HG02970 (cell line): ENCODE measurements at regions not wholly inside any gene's neighbourhood (a gene's known extent, or its start where the extent isn't known, plus 50 kb on each side); places are given as distances from the start of the nearest gene placed in this dataset.
"Not testable (repeated sequence)": the region's sequence is repeated elsewhere in the genome, so short reads cannot be mapped to it uniquely, and the experiment has no call there.

Experiments
- ATAC-seq: cut with Tn5 transposase; IDR thresholded peaks from one replicate; pipeline ENCODE4 v1.9.1; 2021; ENCODE audit warnings: mild to moderate bottlenecking, moderate library complexity, moderate number of reproducible peaks; ENCODE audit not compliant: unreplicated experiment, low FRiP score

GRCh38 chr12:13571035-13571434, 374.5 kb downstream of the EMP1 start:
- ATAC-seq = no peak

DNA sequence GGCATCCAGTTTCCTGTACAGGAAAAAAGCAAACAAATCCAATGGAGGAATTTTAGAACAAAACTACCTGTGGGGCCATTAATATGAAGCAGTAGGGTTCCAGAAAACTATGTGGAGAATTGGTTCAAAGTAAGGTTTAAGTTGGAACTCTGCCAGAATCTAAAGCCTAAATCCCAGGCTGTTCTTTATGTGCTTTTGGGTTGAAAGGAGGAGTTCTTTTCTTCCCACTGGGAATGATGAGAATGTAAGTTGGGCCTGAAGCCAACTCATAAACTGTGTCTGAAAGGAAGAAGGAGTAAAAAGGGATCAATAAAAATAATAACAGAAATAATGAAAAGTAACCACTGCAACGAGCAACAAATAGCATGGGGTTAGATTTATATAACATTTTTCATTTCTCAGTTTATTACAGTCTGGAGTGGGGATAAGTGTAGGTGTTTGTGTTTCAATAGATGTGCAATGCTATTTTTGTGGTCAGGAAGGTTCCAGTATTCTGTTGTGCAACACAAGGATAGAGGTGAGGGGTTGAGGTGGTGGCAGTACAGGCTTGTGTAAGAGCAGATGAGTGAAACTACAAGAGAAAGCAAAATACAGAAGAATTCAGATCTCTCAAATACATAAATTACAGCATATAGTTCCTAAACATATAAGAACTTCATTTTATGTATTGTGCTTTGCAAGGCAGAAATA, 373.6 kb downstream of the EMP1 start:
- no peak for ATAC-seq

- no peak for ATAC-seq
Measured at GRCh38 chr12:13566292-13566691, 369.8 kb downstream of the EMP1 start.

DNA sequence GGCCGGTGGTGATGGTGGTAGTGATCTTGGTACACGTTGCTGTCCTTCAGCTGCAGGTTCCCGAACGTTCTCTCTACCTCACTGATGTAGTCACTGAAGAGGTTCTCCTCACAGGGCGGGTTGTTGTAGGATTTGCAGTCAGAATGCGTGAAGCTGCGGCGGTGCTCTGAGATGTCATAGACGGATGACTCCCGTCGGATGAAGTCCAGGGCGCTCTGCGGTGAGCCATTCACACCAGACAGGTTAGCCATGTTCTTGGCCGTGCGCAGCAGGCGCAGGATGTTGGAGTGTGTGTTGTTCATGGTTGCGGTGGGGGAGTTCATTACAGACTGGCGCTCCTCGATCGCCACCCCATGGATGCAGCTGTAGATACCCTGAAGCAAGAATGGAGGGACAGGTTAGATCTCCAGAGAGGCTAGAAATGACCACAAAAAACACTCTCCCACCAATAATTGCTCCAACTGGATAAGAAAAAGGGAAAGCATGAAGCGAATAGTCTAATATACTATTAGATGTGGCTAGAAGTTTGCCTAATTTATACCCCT, 367.8 kb downstream of the EMP1 start:
- ATAC-seq = no peak

DNA sequence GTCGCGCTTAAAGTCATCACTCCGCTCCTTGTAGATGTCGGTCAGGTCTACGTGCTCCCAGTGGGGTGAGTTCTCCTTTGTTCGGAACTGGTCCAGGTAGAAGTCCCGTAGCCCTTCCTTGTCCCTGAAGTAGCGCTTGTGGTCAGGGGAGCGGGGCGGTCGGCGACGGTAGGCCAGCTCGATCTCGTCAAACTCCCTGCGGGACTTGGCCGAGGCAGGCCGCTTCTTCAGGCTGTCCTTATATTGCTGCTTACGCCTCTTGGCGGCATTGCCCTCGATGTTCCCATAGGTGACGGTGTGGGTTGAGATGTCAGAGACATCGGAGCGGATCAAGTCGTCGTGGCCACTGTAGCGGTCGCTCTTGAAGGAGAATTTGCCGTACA, 367.2 kb downstream of the EMP1 start:
- no peak for ATAC-seq

GRCh38 chr12:13562915-13563742, 366.6 kb downstream of the EMP1 start:
- no peak for ATAC-seq

- no peak for ATAC-seq
Measured at GRCh38 chr12:13561923-13562322, 365.4 kb downstream of the EMP1 start.

GRCh38 chr12:13559318-13559978, 362.9 kb downstream of the EMP1 start:
- ATAC-seq = no peak

GRCh38 chr12:13552830-13553229, 356.3 kb downstream of the EMP1 start:
- ATAC-seq = no peak

GRCh38 chr12:13547283-13547682, 350.8 kb downstream of the EMP1 start:
- ATAC-seq = no peak

- ATAC-seq = no peak
Measured at GRCh38 chr12:13546231-13546630, 349.7 kb downstream of the EMP1 start.

DNA sequence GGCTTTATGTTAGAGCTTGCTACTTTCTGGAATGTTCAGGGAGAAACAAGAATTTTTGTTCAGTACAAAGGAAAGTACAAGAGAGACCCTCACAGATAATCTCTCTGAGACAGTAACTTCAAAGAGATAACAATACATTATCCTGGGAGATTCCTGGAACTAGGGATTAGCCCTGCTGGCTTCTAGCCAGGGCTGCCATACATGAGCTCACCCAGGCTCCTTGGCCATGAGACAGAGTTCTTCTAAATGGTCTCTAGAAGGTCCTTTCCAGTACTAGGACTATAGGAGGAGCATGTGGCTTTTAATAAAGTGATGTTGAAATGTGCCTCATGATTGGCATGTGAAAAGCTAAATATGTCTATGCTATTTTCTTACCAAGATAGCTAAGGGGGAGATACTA, 342.5 kb downstream of the EMP1 start:
- no peak for ATAC-seq

DNA sequence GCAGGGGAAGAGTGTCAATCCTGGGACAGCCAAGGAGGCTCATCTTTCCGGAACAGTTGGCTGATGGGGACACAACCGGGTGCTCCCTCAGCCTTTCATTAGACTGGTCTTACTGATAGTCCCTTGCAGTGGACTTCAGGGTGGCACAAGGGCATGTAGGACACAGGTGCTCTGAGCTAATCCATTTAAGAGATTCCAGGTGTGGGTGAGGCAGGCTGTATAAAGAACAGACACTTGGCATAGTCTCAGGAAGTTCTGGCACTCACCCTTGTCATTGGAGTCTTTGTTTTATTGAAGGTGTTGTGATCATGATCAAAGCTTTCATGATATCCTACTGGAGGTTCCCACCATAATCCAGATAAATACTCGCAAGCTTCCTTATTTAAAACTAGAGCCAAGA, 341.6 kb downstream of the EMP1 start:
- no peak for ATAC-seq

DNA sequence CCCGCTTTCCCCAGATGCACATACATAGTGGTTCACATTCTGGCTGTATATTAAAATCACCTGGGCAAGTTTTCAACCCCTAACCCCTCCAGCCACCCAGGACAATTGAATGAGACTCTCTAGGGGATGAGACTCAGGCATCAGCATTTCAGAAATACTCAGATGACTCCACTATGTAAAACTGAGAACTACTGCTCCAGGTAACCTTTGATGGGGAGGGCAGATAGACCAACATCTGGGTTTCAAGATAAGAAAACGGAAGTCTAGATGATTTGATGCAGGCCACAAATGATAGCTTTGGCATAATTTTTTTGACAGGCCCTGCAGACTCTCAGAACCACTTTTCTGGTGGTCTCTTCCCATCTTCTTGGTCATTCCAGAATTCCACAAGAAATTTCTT, 341.1 kb downstream of the EMP1 start:
- ATAC-seq = no peak

DNA sequence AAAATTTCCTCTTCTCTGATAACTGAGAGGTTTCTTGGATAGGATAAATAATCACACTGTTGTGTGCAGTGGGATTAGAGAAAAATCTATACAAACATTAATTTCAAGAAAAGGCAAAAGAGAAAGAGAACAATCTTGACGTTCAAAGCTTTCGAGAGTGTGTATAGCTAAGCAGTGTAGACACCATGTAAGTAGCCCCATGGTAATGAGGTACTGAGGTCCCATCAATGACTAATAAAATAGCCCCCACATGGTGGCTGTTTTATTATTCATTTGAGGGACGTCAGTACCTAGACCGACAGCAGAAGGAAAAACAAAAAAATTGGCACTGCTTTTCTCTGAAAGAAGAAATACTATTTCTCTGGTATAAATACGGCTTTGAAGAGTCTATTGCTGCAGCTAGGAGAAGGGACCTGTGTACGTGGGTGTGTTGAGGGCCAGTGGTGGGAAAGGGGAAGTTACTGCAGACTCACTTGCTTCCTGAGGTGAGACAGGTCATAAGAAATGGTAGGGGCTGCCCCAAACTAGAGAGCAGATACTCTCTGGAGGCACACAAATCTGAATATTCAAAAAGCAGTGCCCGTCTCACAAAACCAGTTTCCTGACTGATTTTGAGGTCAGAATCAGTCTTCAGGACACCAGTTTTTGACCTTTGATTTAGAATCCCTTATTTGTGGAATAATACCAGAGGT, 339.8 kb downstream of the EMP1 start:
- peak; percentile 95 for ATAC-seq

- ATAC-seq = no peak
Measured at GRCh38 chr12:13534645-13535398, 338.3 kb downstream of the EMP1 start.

DNA sequence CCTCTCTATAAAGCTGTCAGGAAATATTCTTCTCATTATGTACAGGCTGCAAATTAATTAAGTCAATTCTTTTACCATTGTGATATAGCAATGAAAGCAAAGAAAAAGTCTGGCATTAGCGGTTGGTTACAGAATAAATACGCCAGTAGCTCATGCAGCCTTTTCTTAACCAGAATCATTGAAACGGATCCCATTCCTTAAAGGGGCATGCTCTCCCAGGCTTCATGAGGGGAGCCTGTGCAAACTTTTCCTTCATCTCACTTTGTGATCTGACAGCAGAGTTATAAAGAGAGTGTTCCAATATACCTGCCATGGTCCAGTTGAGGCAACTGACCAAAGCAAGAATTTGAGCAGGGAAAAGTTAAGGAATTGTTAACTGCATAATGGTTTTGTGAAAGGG, 337.7 kb downstream of the EMP1 start:
- ATAC-seq = no peak

DNA sequence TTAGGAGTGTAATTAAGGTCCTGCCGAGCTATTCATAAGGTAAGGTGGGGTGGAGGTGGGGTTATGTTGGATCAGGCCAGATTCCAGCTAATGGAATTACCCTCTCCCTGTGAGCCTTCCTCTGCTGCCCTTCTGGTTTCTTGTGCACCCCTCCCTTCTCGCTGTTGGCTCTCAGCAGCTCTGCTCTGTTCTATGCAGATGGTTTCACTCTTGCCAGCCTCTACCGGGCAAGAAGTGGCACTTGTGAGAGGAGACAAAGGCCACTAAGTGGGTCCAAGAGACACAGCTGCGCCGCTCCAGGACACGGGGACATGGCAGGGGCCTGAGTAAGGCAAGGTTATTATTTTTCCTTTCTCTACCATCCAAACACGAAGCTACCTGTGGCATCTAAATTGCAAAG, 334.4 kb downstream of the EMP1 start:
- no peak for ATAC-seq

- ATAC-seq = not testable (repeated sequence)
Measured at GRCh38 chr12:13526185-13526921, 329.8 kb downstream of the EMP1 start.
